OCI-LY1 (cell line): ENCODE measurements at regions not wholly inside any gene's neighbourhood (a gene's known extent, or its start where the extent isn't known, plus 50 kb on each side); places are given as distances from the start of the nearest gene placed in this dataset.

Experiments used
- EZH2 ChIP-seq: fragments of 200-600 bp; sonication (generic), shearing (Covaris generic); IDR thresholded peaks from 2 replicates; pipeline ENCODE4 v1.8.0; 2017; ENCODE audit warnings: borderline replicate concordance, mixed run types, mild to moderate bottlenecking, antibody characterized with exemption, low read length, moderate library complexity, mixed read lengths
- TF ChIP-seq, protein P1 (sequence below): fragments of 200-600 bp; sonication (generic), shearing (Covaris generic); IDR thresholded peaks from 2 replicates; pipeline ENCODE4 v1.5.1; 2017; ENCODE audit warnings: mild to moderate bottlenecking, antibody characterized with exemption, low read length, moderate library complexity, mixed read lengths

DNA sequence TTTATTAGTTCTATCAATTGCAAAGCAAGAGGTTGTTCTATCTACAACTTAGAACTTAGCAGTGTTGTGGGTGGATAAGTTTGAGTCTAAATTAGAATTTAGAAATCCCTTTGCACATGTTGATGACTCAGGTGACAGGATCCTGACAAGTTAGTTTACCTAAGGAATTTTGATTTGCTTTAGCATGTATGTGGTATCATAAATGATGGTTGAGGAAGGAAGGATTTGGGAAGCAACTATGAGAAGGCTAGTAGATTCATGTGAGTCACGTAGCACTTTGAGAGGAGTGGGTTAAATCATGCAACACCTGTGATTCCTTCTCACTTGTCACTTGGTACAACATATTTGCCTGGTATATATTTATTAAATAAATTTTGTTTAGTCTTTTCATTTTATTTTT is 223.7 kb upstream of the USP25 start:
- TF ChIP-seq EZH2, result no peak
- TF ChIP-seq, protein P1, sequence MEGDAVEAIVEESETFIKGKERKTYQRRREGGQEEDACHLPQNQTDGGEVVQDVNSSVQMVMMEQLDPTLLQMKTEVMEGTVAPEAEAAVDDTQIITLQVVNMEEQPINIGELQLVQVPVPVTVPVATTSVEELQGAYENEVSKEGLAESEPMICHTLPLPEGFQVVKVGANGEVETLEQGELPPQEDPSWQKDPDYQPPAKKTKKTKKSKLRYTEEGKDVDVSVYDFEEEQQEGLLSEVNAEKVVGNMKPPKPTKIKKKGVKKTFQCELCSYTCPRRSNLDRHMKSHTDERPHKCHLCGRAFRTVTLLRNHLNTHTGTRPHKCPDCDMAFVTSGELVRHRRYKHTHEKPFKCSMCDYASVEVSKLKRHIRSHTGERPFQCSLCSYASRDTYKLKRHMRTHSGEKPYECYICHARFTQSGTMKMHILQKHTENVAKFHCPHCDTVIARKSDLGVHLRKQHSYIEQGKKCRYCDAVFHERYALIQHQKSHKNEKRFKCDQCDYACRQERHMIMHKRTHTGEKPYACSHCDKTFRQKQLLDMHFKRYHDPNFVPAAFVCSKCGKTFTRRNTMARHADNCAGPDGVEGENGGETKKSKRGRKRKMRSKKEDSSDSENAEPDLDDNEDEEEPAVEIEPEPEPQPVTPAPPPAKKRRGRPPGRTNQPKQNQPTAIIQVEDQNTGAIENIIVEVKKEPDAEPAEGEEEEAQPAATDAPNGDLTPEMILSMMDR, result no peak
